HEK293T (cell line): ENCODE measurements at regions not wholly inside any gene's neighbourhood (a gene's known extent, or its start where the extent isn't known, plus 50 kb on each side); places are given as distances from the start of the nearest gene placed in this dataset.

Experiments
- ARNT ChIP-seq: fragments of 450-650 bp; IDR thresholded peaks from 2 replicates; pipeline ENCODE4 v1.6.1; 2017; ENCODE audit warnings: mild to moderate bottlenecking
- FOXK2 ChIP-seq: fragments of 450-650 bp; IDR thresholded peaks from 2 replicates; pipeline ENCODE4 v1.6.1; 2016; ENCODE audit warnings: mild to moderate bottlenecking
- FOXM1 ChIP-seq: fragments of 450-650 bp; IDR thresholded peaks from 2 replicates; pipeline ENCODE4 v1.6.1; 2017; ENCODE audit warnings: mild to moderate bottlenecking, borderline replicate concordance
- SUZ12 ChIP-seq: fragments of 450-650 bp; IDR thresholded peaks from 2 replicates; pipeline ENCODE4 v1.6.1; 2016; ENCODE audit warnings: mild to moderate bottlenecking
- TARDBP ChIP-seq: fragments of 450-650 bp; IDR thresholded peaks from 2 replicates; pipeline ENCODE4 v1.6.1; 2016

DNA sequence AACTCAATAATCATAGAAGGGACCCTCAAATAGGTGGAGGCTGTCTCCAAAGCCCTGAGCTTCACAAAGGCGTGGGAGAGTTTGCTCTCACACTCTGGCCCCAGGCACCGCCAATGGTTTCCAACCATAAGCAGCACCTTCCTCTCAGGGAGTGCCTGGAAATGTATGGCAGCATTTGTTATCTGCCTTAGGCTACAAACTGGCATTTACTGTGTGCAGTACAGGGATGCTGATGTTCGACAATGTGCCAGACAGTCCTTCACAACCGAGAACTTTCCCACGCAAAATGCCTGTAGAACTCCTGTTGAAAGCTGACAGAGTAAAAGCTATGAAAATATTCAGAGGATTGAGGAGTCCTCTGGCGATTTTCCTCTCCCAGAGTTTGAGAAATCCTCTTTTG lies 55.7 kb upstream of the CDKN2AIP start:
- TF ChIP-seq FOXK2, result no peak
- no peak for TF ChIP-seq FOXM1
- TF ChIP-seq SUZ12, result no peak
- no peak for TF ChIP-seq ARNT
- no peak for TF ChIP-seq TARDBP
